GM18867 (cell line): ENCODE measurements at regions not wholly inside any gene's neighbourhood (a gene's known extent, or its start where the extent isn't known, plus 50 kb on each side); places are given as distances from the start of the nearest gene placed in this dataset.

ENCODE experiments used
- ATAC-seq: cut with Tn5 transposase; IDR thresholded peaks from one replicate; pipeline ENCODE4 v1.9.1; 2021; ENCODE audit warnings: mild to moderate bottlenecking, moderate library complexity; ENCODE audit not compliant: unreplicated experiment

DNA sequence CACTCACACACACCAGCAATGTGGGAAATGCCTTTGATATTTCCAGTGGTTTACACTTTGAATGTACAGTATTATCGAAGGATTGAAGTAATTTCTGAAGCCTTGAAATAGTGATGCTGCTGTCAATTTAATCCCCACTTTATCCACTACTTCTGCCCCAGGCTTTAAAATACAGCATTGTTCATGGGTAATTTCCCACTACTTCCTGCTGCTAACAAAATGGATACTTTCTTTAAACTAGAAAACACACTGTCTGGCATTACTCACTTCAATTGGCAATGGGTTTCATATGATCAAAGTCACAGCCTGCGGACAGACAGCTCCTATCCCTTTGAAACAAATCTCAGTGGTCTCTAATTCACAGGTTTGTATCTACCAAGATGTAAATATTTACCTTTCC is 292.2 kb downstream of the CDH11 start:
- no peak for ATAC-seq

DNA sequence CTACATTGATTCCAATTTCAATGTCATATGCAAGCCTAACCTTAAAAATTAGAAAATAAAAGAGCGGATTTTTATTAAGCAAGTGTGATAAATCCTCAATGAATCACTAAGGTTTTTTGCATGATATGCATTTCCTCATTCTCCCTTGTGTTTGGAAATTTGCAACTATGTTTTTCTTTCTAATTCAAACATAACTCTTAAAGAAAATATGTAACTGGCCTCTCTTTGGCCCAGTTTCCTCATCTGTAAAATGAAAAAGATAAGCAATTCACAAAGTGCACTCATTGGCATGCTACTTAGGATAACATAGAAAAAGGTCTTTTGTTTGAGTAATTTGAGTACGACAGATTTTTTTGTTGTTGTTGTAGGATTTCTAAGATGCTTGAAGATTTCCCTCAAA is 295.5 kb downstream of the CDH11 start:
- no peak for ATAC-seq

DNA sequence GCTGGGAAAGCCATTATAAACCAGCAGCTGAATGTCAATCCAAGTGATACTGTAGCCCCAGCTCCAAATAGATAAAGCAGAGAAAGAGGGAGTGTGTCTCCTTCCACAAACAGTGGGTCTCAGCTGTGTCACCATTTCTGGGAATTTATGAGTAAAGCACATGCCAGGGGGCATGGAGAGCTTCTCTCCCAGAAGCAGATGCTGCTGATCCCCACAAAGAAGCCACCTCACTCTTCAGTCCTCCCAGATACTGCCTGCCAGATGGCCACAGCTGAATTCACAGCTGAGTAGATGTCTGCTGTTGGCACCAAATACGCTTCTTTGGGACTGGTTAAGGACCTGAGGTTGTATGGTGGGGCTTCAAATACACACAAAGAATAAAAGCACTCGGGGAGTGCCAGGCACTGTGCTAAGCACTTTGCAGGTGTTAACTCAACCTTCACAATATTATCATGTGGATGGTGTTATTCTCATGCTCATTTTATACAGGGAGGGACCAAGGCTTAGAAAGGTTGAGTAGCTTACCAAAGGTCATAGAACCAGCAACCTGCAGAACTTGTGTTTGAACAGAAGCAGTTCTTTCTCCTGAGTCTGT is 298.3 kb downstream of the CDH11 start:
- ATAC-seq = no peak

DNA sequence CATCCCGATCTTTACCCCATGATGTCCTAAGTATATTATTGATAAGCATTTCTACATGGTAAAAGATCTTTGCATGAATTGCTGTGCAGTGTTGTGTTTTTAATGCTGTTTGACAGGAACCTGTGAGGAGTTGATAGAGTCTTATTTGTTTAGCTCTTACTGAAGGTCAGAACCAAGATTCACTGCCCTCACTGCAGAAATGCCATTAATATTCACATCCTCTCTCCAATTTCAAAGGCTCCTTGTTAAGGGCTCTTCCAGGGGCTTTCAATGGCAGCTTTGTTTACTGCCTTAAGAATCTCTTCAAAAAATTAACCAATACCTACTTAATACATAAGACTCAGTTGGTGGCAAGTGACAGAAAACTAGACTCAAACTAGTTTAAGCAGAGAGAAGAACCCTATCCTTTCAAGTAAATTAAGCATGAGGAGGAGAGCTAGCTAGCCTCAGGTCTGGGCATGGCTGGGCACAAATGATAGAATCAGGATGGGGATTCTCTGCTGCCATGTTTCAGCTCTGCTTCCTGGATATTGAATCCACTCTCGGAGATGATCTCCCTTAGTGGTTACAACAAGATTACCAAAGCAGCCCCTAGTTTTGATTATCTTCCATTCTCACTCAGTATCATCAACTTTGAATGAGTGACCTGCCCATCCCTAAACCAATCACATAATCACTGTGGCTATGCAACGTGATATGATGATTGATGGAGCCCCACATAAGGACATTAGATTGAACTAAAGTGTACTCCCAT is 311.8 kb downstream of the CDH11 start:
- no peak for ATAC-seq

DNA sequence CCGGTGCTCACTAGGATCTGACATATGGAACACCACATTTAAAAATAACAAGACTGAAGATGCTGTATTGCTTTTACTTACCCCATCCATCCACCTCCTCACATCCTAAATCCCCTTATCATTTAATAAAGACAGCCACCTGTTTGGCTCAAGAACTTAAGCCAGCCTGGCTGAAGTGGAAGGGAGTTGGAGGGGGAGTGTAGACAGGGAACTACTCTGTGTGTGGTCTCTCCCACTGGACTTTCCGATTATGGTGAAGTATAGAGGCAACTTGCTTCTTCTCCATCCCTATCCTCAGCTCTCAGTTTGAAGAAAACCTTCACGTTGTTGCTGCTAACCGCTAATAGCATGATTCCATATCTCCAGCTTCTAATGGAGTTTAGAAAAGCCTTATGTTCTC is 313.4 kb downstream of the CDH11 start:
- ATAC-seq = no peak

DNA sequence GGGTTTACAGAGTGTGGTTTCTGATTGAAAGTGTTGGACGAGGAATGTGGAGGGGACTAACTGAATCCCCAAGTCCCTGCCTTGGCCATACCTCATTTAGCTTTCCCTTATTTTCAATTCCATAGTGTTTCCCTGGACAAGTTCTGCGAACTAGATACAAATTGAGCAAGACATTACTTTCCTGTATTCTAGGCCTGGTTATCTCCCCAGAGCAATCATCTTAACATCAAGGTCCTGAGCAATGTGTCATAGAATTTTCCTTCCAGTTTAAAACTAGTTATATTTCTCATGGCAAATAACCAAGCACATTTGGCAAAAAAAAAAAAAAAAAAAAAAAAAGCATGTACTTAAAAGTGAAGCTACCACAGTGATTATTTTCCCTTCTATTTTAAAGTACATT is 330.1 kb downstream of the CDH11 start:
- ATAC-seq = no peak

DNA sequence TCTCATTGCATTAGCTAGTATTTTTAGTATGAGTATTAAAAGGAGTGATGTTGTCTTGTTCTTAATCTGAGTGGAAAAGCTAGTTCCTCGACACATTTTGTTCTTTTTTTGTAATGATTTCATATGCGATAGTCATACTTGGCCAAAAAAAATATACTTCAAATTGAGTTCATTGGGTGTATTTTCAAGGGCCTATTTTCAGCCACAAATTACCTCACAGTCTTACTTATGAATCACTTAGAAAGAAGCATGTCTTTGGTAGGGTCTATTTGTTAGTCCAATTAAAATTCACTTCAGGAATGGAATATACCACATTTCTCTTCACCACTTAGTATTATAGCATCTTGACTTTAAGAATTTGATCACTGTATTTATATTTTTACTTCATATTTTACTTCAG is 337.2 kb downstream of the CDH11 start:
- no peak for ATAC-seq

DNA sequence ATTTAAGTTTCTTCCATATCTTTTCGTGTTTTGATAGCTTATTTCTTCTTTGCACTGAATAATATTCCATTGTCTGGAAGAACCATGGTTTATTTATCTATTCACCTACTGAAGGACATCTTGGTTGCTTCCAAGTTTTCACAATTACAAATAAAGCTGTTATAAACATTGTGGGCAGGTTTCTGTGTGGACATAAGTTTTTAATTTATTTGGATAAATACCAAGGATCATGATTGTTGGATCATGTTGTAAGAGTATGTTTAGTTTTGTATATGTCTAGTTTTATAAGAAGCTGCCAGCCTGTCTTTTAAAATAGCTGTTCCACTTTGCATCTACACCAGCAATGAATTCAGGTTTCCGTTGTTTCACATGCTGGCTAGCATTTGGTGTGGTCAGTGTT is 339.4 kb downstream of the CDH11 start:
- ATAC-seq = no peak

DNA sequence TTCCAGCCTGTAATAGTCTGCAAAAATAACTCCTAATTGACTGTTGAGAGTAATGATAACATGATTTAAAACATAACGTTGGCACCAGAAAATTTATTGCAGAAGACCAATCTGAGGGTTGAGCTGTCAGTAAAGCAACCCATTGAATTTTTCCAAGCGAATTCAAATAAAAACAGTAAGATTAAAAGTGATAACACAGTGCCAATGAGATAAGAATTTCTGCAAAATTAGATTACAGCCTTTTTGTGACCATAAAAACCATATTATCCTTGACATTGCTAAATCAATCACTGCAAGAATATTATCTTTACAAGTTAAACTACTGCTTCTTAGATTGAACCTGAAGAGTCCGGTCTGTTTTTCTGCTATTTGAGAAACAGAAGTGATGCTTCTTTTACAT is 341.4 kb downstream of the CDH11 start:
- no peak for ATAC-seq

DNA sequence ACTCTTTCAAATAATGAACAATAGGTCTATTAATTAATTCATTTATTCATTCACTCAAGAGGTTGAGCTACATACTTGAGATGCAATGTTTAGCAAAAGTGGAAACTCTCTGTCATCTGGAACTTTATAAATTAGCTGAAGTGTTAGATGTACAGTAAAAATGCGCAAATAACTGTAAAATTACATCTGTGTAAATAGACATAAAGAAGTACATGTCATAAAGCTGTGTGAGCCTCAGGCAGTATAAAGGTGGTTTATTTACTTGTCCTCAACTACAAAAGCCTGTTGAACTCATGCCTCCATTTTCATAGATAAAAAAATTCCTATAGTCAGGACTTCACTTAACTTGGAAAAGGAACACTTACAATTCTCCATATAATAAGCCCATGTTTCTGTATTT is 343.1 kb downstream of the CDH11 start:
- ATAC-seq = no peak

DNA sequence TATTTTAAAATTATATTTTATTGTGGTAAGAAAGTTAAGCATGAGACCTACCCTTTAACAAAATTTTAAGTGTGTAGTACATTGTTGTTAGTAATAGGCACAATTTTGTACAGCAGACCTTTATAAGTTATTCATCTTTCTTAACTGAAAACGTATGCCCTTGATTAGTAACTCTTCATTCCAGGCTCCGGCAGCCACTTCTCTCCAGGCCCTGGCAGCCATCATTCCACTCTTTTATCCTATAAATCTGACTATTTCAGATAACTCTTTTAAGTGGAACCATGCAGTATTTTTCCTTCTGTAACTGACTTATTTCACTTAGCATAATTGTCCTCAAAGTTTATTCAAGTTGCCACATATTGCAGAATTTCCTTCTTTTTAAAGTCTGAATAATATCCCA is 348.2 kb downstream of the CDH11 start:
- no peak for ATAC-seq

DNA sequence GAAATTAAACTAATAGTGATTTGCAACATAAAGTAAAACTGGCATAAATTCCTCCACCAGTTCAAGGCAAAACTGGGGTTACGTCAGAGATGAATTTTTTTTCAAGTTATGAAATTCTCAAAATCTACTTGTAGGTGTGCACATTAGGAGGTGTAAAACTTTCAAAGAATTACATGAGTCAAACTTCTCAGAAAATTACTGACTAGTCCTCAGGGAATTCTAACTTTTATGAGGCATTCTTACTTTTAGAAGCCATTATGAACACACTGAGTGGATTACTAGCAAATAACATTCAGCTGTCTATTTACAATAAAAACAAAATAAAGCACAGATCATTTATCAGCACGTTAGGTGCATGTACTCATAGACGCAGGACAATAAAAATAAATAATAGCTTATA is 348.7 kb downstream of the CDH11 start:
- no peak for ATAC-seq

DNA sequence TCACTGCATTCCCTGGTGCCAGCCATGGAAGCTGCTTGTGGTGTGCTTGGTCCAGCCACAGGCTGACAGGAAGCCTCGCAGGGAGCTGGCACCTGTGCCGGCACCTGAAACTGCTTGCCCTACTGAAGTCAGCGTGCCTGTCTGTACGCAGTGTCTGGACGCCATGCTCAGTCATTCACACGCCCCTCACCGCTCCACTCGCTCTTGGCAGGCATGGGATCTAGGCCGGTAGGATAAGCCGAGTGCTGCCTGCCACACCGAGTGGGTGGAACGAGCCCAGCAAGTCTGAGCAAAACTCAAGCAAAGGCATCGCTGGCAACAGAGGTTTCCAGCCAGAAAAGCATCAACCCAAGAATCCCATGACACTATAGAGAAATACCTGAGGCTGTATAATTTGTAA is 350.6 kb downstream of the CDH11 start:
- no peak for ATAC-seq

DNA sequence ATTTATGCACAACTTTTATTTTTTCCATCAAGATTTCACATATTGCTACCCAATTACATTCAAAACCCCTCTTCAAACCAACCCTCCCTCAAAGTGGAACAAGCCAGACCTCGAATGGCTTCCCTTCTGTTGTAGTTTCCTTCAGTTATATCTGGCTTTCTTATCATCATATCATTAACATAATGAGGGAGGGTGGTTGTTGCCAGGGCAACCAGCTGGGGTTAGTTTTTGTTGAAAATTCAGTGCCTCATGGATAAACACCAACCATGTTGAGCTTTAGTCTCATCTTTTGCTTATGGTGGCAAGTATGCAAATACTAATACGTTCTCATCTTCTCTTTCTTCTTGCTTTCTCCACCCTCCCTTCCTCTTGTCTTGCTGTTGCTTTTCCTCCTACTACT is 359.7 kb downstream of the CDH11 start:
- ATAC-seq = no peak

DNA sequence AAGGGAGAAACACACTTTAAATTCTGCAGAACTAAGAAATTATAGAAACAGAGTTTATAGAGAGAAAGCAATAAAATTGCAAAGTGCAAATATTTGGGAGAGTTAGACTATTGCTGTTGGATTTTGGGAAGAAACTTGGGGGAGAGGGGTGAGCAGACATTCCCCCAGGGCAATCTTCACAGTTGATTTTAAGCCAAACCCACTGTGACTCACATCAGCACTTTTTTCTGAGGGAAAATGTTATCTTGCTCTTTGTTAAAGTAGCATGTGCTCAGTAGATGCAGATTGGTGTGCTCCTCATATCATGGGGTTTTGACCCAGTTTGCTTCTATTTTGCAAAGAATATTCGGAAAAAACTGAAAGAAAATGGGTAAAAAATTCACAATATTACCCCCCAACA is 367.6 kb downstream of the CDH11 start:
- ATAC-seq = no peak

DNA sequence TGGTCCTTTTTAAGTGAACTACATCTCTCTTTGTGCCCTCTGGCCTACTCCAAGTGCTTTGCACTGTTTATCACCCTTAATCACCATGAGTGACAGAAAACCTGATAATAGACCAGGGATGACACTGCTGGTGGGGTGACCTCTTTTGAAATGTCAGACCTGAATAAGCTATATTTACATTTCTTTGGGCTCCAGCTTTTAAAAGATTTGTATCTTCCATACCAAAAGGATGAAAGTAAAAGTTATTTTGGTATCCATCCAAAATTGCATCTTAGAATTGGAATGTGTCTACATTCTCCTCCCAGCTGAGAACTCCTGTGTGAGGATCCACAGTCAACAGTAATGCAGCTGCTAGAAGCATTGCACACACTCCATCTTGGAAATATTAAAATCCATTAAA is 370.0 kb downstream of the CDH11 start:
- no peak for ATAC-seq

DNA sequence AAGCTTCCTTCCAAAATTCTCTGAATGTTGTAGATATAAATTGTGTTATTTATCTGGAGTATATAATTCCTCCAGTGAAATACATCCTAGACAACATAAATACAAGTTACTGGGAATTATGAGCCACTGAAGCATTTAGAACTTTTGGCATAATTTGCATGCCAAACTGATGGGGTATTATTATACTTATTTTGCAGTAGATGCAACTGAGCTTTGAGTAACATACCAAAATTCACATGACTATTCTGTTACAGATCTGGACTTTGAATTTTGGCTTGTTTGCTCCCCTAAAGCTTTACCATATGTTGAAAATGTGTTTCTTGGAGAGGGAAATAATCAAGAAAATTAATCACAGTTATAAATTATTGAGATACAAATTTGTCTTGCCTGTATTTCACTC is 372.5 kb downstream of the CDH11 start:
- no peak for ATAC-seq

DNA sequence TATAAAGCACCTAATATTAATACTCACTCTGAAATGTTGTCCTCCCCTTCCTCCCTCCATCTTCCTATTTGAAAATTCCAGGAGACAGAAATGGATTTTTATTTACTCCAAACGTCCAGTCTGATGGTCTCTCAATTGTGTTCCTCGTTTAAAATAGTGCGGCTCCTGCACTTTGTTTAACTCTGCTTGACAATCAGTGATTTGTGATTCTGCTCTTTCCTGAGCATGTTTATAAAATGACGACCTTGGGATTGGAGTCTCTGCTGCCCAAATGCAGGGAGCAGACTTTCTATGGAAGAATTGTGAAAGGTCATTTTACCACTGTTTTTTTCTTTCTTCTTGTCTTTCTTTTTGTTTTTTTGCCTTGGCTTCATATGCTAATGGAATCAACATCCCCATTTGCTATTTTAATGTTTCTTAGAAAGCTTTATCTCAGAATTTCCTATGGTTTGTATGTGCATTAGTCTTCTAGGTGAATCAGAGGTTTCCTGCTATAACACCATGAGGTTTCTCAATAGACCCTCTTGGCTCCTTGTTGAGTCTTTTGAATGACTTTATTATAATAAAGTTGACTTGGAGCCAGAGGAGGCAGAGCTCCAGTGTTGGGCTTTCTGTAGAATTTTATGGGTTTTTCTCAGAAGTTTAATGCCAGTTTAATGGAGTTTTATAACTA is 376.5 kb downstream of the CDH11 start:
- no peak for ATAC-seq

DNA sequence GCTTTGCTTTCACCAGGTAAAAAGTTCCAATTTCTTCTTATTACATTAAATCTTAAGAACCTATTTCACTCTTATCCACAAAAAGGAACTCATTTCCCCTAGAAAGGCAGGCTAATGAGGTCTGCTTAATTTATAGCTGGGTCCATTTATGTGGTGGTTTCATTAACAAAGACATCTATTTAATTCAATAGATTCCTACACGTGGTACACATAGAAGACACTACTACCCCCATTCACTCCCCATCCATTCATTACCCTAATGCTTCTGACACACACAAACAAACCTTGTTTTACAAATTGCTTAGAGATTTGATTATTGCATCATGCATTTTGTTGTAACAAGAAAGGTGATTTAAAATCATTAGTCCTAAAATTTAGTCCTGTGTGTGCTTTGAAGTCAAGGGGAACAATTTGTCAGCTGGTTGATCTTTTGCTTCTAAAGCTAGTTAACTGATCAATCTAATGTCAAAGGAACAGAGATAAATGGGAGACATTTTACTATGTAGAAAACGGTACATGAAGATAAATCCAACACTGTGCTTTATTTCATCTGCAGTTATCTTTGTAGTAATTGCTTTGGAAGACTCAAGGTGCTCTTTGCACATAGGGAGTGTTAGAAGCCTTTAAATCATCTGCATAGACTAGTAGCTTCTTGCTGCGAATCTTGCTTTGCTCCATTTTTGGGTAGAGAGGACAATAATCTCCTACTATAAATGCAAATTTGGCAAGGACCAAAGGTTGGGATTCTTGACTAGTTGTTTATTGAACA is 379.2 kb downstream of the CDH11 start:
- ATAC-seq = no peak

DNA sequence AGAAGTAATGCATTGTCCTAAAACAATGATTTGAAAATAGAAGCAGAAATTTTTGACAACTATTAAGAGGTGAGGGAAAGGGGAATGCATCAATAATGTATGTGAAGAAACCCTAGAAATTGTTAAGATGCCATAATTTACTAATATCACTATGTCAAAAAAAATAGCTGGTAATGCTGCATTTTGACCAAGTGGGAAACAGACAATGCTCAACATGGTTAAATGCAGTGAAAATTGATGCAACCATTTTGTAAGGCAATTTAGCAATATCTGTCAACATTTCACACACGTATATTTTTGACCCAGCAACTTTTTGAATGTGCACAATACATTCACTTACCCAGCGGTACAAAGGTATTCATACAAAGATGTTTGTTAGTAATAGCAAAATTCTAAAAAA is 381.6 kb downstream of the CDH11 start:
- no peak for ATAC-seq

DNA sequence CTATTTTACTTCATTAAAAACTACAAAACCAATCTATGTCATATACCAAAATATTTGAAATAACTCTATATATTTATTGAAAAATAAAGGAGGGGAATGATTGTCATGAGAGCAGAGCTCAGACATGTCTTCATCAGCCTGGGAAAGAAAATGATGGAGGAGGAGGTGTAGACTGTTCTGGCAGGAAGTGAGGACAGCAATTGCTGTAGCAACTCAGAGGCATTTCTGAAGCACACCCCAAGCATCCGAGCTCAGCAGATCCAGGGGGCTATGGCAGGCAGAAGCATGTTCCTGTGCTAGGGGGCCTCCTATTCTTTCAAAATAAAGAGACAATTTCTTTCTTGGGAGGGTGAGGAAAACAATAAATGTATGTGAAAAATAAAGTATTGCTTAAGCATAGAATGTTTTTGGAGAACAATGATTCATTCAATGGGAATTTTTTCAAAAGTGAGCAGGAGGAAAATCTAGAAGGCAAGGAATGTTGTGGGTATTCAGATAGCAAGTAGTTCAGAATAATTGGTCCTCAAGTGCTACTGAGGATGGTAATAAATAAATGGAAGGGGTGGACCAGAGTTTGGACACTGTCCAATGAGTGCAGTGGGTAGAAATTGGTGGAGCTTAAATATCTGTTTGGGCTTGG is 383.4 kb downstream of the CDH11 start:
- ATAC-seq = no peak
